ENCODE measurements at regions not wholly inside any gene's neighbourhood (a gene's known extent, or its start where the extent isn't known, plus 50 kb on each side); places are given as distances from the start of the nearest gene placed in this dataset.

DNA sequence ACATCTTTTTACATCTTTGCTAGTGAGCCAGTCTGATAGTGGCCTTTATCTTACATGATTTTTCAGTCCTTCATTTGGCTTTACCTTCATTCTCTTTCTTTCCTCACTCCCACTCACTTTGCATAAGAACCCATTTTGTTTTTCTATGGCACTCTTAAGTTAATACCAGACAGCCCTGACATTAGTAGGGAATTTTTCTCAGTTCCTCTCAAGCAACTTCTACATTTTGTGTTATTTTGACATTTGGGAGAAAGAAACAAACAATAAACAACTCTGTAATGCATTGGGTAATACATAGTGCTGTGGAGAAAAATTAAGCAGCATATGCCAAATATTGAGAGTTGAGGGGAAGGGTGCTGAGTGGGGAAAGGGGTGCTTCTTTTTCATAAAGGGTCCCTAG lies 524.1 kb upstream of the JAG1 start:
- TF ChIP-seq, protein P1, sequence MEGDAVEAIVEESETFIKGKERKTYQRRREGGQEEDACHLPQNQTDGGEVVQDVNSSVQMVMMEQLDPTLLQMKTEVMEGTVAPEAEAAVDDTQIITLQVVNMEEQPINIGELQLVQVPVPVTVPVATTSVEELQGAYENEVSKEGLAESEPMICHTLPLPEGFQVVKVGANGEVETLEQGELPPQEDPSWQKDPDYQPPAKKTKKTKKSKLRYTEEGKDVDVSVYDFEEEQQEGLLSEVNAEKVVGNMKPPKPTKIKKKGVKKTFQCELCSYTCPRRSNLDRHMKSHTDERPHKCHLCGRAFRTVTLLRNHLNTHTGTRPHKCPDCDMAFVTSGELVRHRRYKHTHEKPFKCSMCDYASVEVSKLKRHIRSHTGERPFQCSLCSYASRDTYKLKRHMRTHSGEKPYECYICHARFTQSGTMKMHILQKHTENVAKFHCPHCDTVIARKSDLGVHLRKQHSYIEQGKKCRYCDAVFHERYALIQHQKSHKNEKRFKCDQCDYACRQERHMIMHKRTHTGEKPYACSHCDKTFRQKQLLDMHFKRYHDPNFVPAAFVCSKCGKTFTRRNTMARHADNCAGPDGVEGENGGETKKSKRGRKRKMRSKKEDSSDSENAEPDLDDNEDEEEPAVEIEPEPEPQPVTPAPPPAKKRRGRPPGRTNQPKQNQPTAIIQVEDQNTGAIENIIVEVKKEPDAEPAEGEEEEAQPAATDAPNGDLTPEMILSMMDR (conservative IDR thresholded peaks at IDR 0.05): no peak
- TF ChIP-seq EZH2 (IDR thresholded peaks at IDR 0.05; ENCODE audit: low read depth): no peak
